ENCODE measurements at regions not wholly inside any gene's neighbourhood (a gene's known extent, or its start where the extent isn't known, plus 50 kb on each side); places are given as distances from the start of the nearest gene placed in this dataset.

DNA sequence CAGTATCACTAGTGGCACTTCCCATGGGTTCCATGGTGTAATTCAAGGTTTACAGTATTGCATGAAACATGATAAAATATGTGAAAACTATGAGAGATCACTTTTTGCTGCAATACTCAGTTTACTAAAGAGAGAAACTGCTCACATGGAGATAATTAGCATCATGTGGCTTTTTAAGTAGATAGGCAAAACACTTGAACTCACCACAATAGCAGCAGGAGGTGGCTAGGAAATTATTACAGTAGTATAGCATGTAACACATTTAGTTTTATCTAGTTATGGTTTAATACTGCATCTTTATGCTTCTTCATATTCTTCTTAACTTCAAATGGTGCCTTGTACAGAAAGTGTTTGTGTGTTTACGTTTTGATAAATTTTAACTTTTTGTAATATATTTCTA is 698.5 kb upstream of the BRINP3 start:
- no peak for TF ChIP-seq POLR2AphosphoS5 (IDR thresholded peaks at IDR 0.05; ENCODE audit: low read depth, low read length)
- no peak for TF ChIP-seq POLR2A (IDR thresholded peaks at IDR 0.05; ENCODE audit: low read depth, low read length)
- no peak for TF ChIP-seq SPI1 (IDR thresholded peaks at IDR 0.05; ENCODE audit: low read depth, low read length)

Measured in GM12891 (cell line).